Lower lobe of right lung (tissue), 2 donors: ENCODE measurements at regions not wholly inside any gene's neighbourhood (a gene's known extent, or its start where the extent isn't known, plus 50 kb on each side); places are given as distances from the start of the nearest gene placed in this dataset.

Experiments used
- ATAC-seq, 2 donors: fragments of 200-7000 bp; cut with Tn5 transposase; one replicate each; pipeline ENCODE4 v1.9.1; 2020 to 2022; ENCODE audit warnings: mild to moderate bottlenecking in 2 of 2, moderate library complexity in 2 of 2
- DNase-seq: peaks from one replicate; pipeline ENCODE4 v3.0.0-alpha.2; 2020
- H3K27ac ChIP-seq: fragments of 200-600 bp; one replicate; pipeline ENCODE4 v1.8.0; 2022
- H3K27me3 ChIP-seq: fragments of 200-600 bp; one replicate; pipeline ENCODE4 v1.8.0; 2022; ENCODE audit warnings: low read depth
- H3K36me3 ChIP-seq: fragments of 200-600 bp; one replicate; pipeline ENCODE4 v1.8.0; 2022; ENCODE audit warnings: mild to moderate bottlenecking
- H3K4me1 ChIP-seq: fragments of 200-600 bp; one replicate; pipeline ENCODE4 v1.8.0; 2022
- H3K4me3 ChIP-seq: fragments of 200-600 bp; one replicate; pipeline ENCODE4 v1.8.0; 2022; ENCODE audit warnings: mild to moderate bottlenecking
- H3K9me3 ChIP-seq: fragments of 200-600 bp; one replicate; pipeline ENCODE4 v1.8.0; 2022
- CTCF ChIP-seq: fragments of 200-600 bp; IDR thresholded peaks from one replicate; pipeline ENCODE4 v1.8.0; 2022; ENCODE audit warnings: antibody characterized with exemption, mild to moderate bottlenecking
- intact Hi-C: fragments of 100-400 bp; cut with DNase I; formaldehyde crosslinking; loops from one replicate; pipeline ENCODE4 v1.11.0; 2022
- donor health status: DM: no; HTN: yes; CAD: no; lungs with severe emphysema.

DNA sequence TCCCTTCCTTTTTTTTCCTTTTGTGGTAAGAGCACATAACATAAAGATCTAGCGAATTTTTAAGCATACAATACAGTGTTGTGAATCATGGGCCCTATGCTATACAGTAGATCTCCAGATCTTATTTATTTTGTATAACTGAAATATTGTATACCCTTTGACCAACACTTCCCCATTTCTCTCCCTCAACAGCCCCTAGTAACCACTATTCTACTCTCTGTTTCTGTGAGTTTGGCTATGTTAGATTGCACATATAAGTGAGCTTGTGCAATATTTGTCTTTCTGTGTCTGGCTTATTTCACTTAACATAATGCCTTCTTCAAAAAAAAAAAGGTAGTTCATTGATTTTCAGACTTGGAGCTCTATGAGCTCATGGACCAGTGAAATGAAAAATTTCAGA is 180.5 kb downstream of the C11orf91 start:
- DNase-seq (no peak), ATAC-seq (no peak)
- Histone ChIP-seq H3K9me3 (no peaks in the 10 kb centered on the region), H3K27ac (no peak overlapping the region), H3K4me1 (no peaks in the 10 kb centered on the region), H3K27me3 (no peaks in the 10 kb centered on the region), H3K36me3 (no peaks in the 10 kb centered on the region), H3K4me3 (no peak overlapping the region)
- no peak for TF ChIP-seq CTCF
- intact Hi-C loops = no loop called here

- no peak overlapping the region for H3K27ac ChIP-seq
- intact Hi-C loops = no loop called here
- H3K9me3 ChIP-seq = no peaks in the 10 kb centered on the region
- no peaks in the 10 kb centered on the region for H3K36me3 ChIP-seq
- H3K4me1 ChIP-seq = no peaks in the 10 kb centered on the region
- no peak for ATAC-seq
- no peak overlapping the region for H3K4me3 ChIP-seq
- peaks cover 4% of the 10 kb centered on the region for H3K27me3 ChIP-seq
- no peak for TF ChIP-seq CTCF
- DNase-seq = no peak
These were observed 185.3 kb downstream of the C11orf91 start for GRCh38 chr11:33515347-33515746.

- H3K27me3 ChIP-seq = peaks cover 4% of the 10 kb centered on the region
- intact Hi-C loops = no loop called here
- ATAC-seq = no peak
- DNase-seq = no peak
- H3K9me3 ChIP-seq = no peaks in the 10 kb centered on the region
- no peaks in the 10 kb centered on the region for H3K36me3 ChIP-seq
- H3K4me1 ChIP-seq = no peaks in the 10 kb centered on the region
- no peak overlapping the region for H3K27ac ChIP-seq
- H3K4me3 ChIP-seq = no peak overlapping the region
- TF ChIP-seq CTCF = no peak
These were observed 186.3 kb downstream of the C11orf91 start for GRCh38 chr11:33514079-33514925.

- peaks cover 4% of the 10 kb centered on the region for H3K27me3 ChIP-seq
- no peak for TF ChIP-seq CTCF
- intact Hi-C loops = no loop called here
- ATAC-seq = no peak
- H3K36me3 ChIP-seq = no peaks in the 10 kb centered on the region
- no peak overlapping the region for H3K4me3 ChIP-seq
- H3K27ac ChIP-seq = no peak overlapping the region
- no peak for DNase-seq
- H3K4me1 ChIP-seq = no peaks in the 10 kb centered on the region
- H3K9me3 ChIP-seq = no peaks in the 10 kb centered on the region
These were observed 191.0 kb downstream of the C11orf91 start for GRCh38 chr11:33509632-33510031.

GRCh38 chr11:33507967-33508366 is 192.7 kb downstream of the C11orf91 start:
- peak in 1 of 2 donors; percentile 18 for ATAC-seq
- no peak overlapping the region for H3K4me3 ChIP-seq

More at GRCh38 chr11:33507967-33508366, 192.7 kb downstream of the C11orf91 start:
- Histone ChIP-seq H3K9me3 (no peaks in the 10 kb centered on the region), H3K27ac (no peak overlapping the region), H3K36me3 (no peaks in the 10 kb centered on the region), H3K27me3 (peaks cover 4% of the 10 kb centered on the region), H3K4me1 (no peaks in the 10 kb centered on the region)
- DNase-seq = no peak
- intact Hi-C loops = no loop called here
- no peak for TF ChIP-seq CTCF
